ENCODE measurements at regions not wholly inside any gene's neighbourhood (a gene's known extent, or its start where the extent isn't known, plus 50 kb on each side); places are given as distances from the start of the nearest gene placed in this dataset.

- TF ChIP-seq RAD21 (IDR thresholded peaks at IDR 0.05; ENCODE audit: low read depth) (no peak), EP300 (IDR thresholded peaks at IDR 0.05; ENCODE audit: borderline replicate concordance) (no peak), FOXM1 (IDR thresholded peaks at IDR 0.05; ENCODE audit: borderline replicate concordance, low read depth) (no peak), MAX (IDR thresholded peaks at IDR 0.05) (no peak), TEAD4 (IDR thresholded peaks at IDR 0.05) (no peak), EGR1 (IDR thresholded peaks at IDR 0.05) (no peak), REST (IDR thresholded peaks at IDR 0.05; ENCODE audit: low read depth) (no peak), NFIC (IDR thresholded peaks at IDR 0.05) (no peak), CEBPB (IDR thresholded peaks at IDR 0.05) (no peak), CREB1 (IDR thresholded peaks at IDR 0.05; ENCODE audit: low read depth) (no peak), TAF1 (IDR thresholded peaks at IDR 0.05; ENCODE audit: low read depth) (no peak), YY1 (IDR thresholded peaks at IDR 0.05; ENCODE audit: low read depth) (no peak), TCF12 (IDR thresholded peaks at IDR 0.05; ENCODE audit: low read depth) (no peak), USF1 (IDR thresholded peaks at IDR 0.05) (no peak)
Measured at GRCh38 chr5:144033486-144033885, 137.0 kb downstream of the YIPF5 start.

GRCh38 chr5:144035046-144035740 is 135.3 kb downstream of the YIPF5 start:
- no peak for TF ChIP-seq EP300 (IDR thresholded peaks at IDR 0.05; ENCODE audit: borderline replicate concordance)
- no peak for TF ChIP-seq TEAD4 (IDR thresholded peaks at IDR 0.05)
- TF ChIP-seq REST (IDR thresholded peaks at IDR 0.05; ENCODE audit: low read depth): no peak
- TF ChIP-seq MAX (IDR thresholded peaks at IDR 0.05): no peak
- no peak for TF ChIP-seq CEBPB (IDR thresholded peaks at IDR 0.05)
- TF ChIP-seq FOXM1 (IDR thresholded peaks at IDR 0.05; ENCODE audit: borderline replicate concordance, low read depth): no peak
- TF ChIP-seq YY1 (IDR thresholded peaks at IDR 0.05; ENCODE audit: low read depth): no peak
- no peak for TF ChIP-seq NFIC (IDR thresholded peaks at IDR 0.05)

GRCh38 chr5:144036476-144036875 is 134.0 kb downstream of the YIPF5 start:
- TF ChIP-seq EP300 (IDR thresholded peaks at IDR 0.05; ENCODE audit: borderline replicate concordance) (no peak), FOXM1 (IDR thresholded peaks at IDR 0.05; ENCODE audit: borderline replicate concordance, low read depth) (no peak), NFIC (IDR thresholded peaks at IDR 0.05) (no peak), CREB1 (IDR thresholded peaks at IDR 0.05; ENCODE audit: low read depth) (no peak), ZBTB7A (IDR thresholded peaks at IDR 0.05; ENCODE audit: low read depth) (no peak), EGR1 (IDR thresholded peaks at IDR 0.05) (no peak), CEBPB (IDR thresholded peaks at IDR 0.05) (no peak), USF1 (IDR thresholded peaks at IDR 0.05) (no peak), TCF12 (IDR thresholded peaks at IDR 0.05; ENCODE audit: low read depth) (no peak), RAD21 (IDR thresholded peaks at IDR 0.05; ENCODE audit: low read depth) (no peak), MAX (IDR thresholded peaks at IDR 0.05) (no peak), REST (IDR thresholded peaks at IDR 0.05; ENCODE audit: low read depth) (no peak), TEAD4 (IDR thresholded peaks at IDR 0.05) (no peak), YY1 (IDR thresholded peaks at IDR 0.05; ENCODE audit: low read depth) (no peak), TAF1 (IDR thresholded peaks at IDR 0.05; ENCODE audit: low read depth) (no peak)

All from Ishikawa (cell line).